HUES48 (cell line): ENCODE measurements at regions not wholly inside any gene's neighbourhood (a gene's known extent, or its start where the extent isn't known, plus 50 kb on each side); places are given as distances from the start of the nearest gene placed in this dataset.

Source experiments
- H3K27ac ChIP-seq: one replicate; pipeline ENCODE4 v1.7.0; 2013; ENCODE audit warnings: low read depth, low read length, inconsistent platforms
- H3K27me3 ChIP-seq: 2 replicates; pipeline ENCODE4 v1.6.1; 2013; ENCODE audit warnings: mild to moderate bottlenecking, low read length; ENCODE audit not compliant: control insufficient read depth, insufficient read depth
- H3K36me3 ChIP-seq: 2 replicates; pipeline ENCODE4 v1.6.1; 2013; ENCODE audit warnings: low read length; ENCODE audit not compliant: control insufficient read depth, insufficient read depth
- H3K4me1 ChIP-seq: 2 replicates; pipeline ENCODE4 v1.6.1; 2013; ENCODE audit warnings: mild to moderate bottlenecking, low read length; ENCODE audit not compliant: control insufficient read depth, insufficient read depth
- H3K4me3 ChIP-seq: 2 replicates; pipeline ENCODE4 v1.5.1; 2013; ENCODE audit warnings: mild to moderate bottlenecking, low read depth, low read length
- H3K9ac ChIP-seq: 2 replicates; pipeline ENCODE4 v1.6.1; 2013; ENCODE audit warnings: mild to moderate bottlenecking, low read depth, low read length, moderate library complexity
- H3K9me3 ChIP-seq: 2 replicates; pipeline ENCODE4 v1.6.1; 2013; ENCODE audit warnings: low read length; ENCODE audit not compliant: control insufficient read depth, insufficient read depth

GRCh38 chr2:215627771-215628170 lies 191.9 kb upstream of the FN1 start:
- no peak overlapping the region for H3K27ac ChIP-seq

GRCh38 chr2:215626812-215627281 lies 191.0 kb upstream of the FN1 start:
- no peaks in the 10 kb centered on the region for H3K27me3 ChIP-seq
- peak overlapping the region; percentile 3 for H3K27ac ChIP-seq
- no peak overlapping the region for H3K4me3 ChIP-seq
- H3K36me3 ChIP-seq: no peaks in the 10 kb centered on the region
- 0 out of 2 replicates have a peak, but pooled peaks cover 6% of the 10 kb centered on the region for H3K9me3 ChIP-seq
- H3K4me1 ChIP-seq: peaks cover 37% of the 10 kb centered on the region
- no peak overlapping the region for H3K9ac ChIP-seq

More at GRCh38 chr2:215627771-215628170, 191.9 kb upstream of the FN1 start:
- Histone ChIP-seq H3K9ac (no peak overlapping the region), H3K27me3 (no peaks in the 10 kb centered on the region), H3K36me3 (no peaks in the 10 kb centered on the region), H3K4me3 (no peak overlapping the region), H3K9me3 (0 out of 2 replicates have a peak, but pooled peaks cover 6% of the 10 kb centered on the region), H3K4me1 (peaks cover 37% of the 10 kb centered on the region)

- no peaks in the 10 kb centered on the region for H3K27me3 ChIP-seq
- no peak overlapping the region for H3K27ac ChIP-seq
- H3K4me3 ChIP-seq: peak overlapping the region; percentile 6; the same call in 1 of the 2 replicates
- H3K9me3 ChIP-seq: 0 out of 2 replicates have a peak, but pooled peaks cover 6% of the 10 kb centered on the region
- no peak overlapping the region for H3K9ac ChIP-seq
- no peaks in the 10 kb centered on the region for H3K36me3 ChIP-seq
- H3K4me1 ChIP-seq: peaks cover 37% of the 10 kb centered on the region
These were observed 190.2 kb upstream of the FN1 start for GRCh38 chr2:215626063-215626462.

GRCh38 chr2:215625207-215625606 lies 189.3 kb upstream of the FN1 start:
- Histone ChIP-seq H3K27ac (no peak overlapping the region), H3K27me3 (no peaks in the 10 kb centered on the region)

GRCh38 chr2:215624423-215624829 lies 188.6 kb upstream of the FN1 start:
- Histone ChIP-seq H3K4me1 (peaks cover 44% of the 10 kb centered on the region), H3K36me3 (no peaks in the 10 kb centered on the region), H3K27me3 (no peaks in the 10 kb centered on the region), H3K4me3 (no peak overlapping the region), H3K9ac (no peak overlapping the region), H3K27ac (no peak overlapping the region), H3K9me3 (no peaks in the 10 kb centered on the region)

More at GRCh38 chr2:215625207-215625606, 189.3 kb upstream of the FN1 start:
- Histone ChIP-seq H3K4me1 (peaks cover 37% of the 10 kb centered on the region), H3K9ac (no peak overlapping the region), H3K4me3 (no peak overlapping the region), H3K9me3 (no peaks in the 10 kb centered on the region), H3K36me3 (no peaks in the 10 kb centered on the region)

- Histone ChIP-seq H3K9me3 (no peaks in the 10 kb centered on the region), H3K36me3 (no peaks in the 10 kb centered on the region), H3K4me3 (no peak overlapping the region), H3K4me1 (peaks cover 45% of the 10 kb centered on the region), H3K27me3 (no peaks in the 10 kb centered on the region), H3K9ac (no peak overlapping the region), H3K27ac (no peak overlapping the region)
These were observed 187.0 kb upstream of the FN1 start for GRCh38 chr2:215622837-215623236.

- H3K36me3 ChIP-seq: no peaks in the 10 kb centered on the region
- H3K4me3 ChIP-seq: no peak overlapping the region
- H3K9me3 ChIP-seq: no peaks in the 10 kb centered on the region
- H3K9ac ChIP-seq: no peak overlapping the region
- no peak overlapping the region for H3K27ac ChIP-seq
- peaks cover 34% of the 10 kb centered on the region for H3K4me1 ChIP-seq
- H3K27me3 ChIP-seq: no peaks in the 10 kb centered on the region
These were observed 185.5 kb upstream of the FN1 start for GRCh38 chr2:215621381-215621780.

GRCh38 chr2:215620528-215620927 lies 184.7 kb upstream of the FN1 start:
- Histone ChIP-seq H3K9ac (no peak overlapping the region), H3K4me3 (no peak overlapping the region), H3K4me1 (peaks cover 26% of the 10 kb centered on the region), H3K27ac (no peak overlapping the region), H3K36me3 (no peaks in the 10 kb centered on the region), H3K9me3 (peaks cover 5% of the 10 kb centered on the region), H3K27me3 (no peaks in the 10 kb centered on the region)

- Histone ChIP-seq H3K27me3 (no peaks in the 10 kb centered on the region), H3K4me3 (no peak overlapping the region), H3K9ac (no peak overlapping the region), H3K9me3 (peaks cover 9% of the 10 kb centered on the region), H3K4me1 (peaks cover 22% of the 10 kb centered on the region), H3K36me3 (no peaks in the 10 kb centered on the region), H3K27ac (peak overlapping the region; percentile 80)
These were observed 184.1 kb upstream of the FN1 start for GRCh38 chr2:215619989-215620388.

GRCh38 chr2:215619022-215619958 lies 183.4 kb upstream of the FN1 start:
- peak overlapping the region; percentile 80 for H3K27ac ChIP-seq
- H3K4me3 ChIP-seq: no peak overlapping the region
- H3K9me3 ChIP-seq: peaks cover 9% of the 10 kb centered on the region
- H3K4me1 ChIP-seq: peaks cover 15% of the 10 kb centered on the region
- H3K27me3 ChIP-seq: no peaks in the 10 kb centered on the region
- no peak overlapping the region for H3K9ac ChIP-seq
- no peaks in the 10 kb centered on the region for H3K36me3 ChIP-seq

- H3K27ac ChIP-seq: no peak overlapping the region
- no peak overlapping the region for H3K9ac ChIP-seq
These were observed 182.3 kb upstream of the FN1 start for GRCh38 chr2:215618145-215618544.

More at GRCh38 chr2:215618145-215618544, 182.3 kb upstream of the FN1 start:
- H3K9me3 ChIP-seq: peaks cover 9% of the 10 kb centered on the region
- H3K36me3 ChIP-seq: no peaks in the 10 kb centered on the region
- no peaks in the 10 kb centered on the region for H3K27me3 ChIP-seq
- H3K4me3 ChIP-seq: no peak overlapping the region
- peaks cover 19% of the 10 kb centered on the region for H3K4me1 ChIP-seq
